ENCODE measurements at regions not wholly inside any gene's neighbourhood (a gene's known extent, or its start where the extent isn't known, plus 50 kb on each side); places are given as distances from the start of the nearest gene placed in this dataset.

DNA sequence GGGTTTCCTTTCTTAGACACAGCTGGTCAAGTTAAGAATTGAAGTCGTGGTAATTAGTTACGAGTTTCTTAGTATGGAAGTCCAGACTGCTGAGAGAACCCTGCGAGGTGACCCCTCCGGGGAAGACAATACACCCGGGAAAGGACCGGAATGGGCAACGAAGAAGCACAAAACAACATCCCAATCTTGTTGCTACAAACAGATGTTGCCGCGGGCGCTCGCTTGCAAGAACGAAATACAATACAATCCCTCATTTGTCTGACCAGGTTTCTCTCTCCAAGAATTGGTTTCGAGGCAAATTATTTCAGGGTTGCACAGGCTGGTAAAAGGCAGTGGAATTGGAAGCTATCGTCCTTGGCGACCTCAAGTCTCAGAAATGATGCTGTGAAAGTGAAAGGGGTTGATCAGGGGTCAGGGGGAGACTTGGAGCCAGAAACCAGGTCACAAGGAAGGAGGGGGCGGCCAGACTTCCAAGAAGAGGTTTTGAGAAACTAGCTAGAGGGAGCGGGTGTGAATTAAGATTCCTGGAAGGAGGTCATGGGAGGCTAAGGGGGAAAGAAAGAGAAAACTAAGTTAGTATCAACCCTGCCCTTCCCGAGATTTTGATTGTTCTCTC lies 401.9 kb downstream of the HRH4 start:
- Mint-ChIP-seq H3K36me3 (ENCODE audit: low read depth) (no peaks in the 10 kb centered on the region), H3K4me3 (peak overlapping the region; percentile 7 to 31 (median 27)), H3K9me3 (no peaks in the 10 kb centered on the region), H3K27me3 (ENCODE audit: low read depth) (peaks cover 12% of the 10 kb centered on the region), H3K27ac (peak overlapping the region; percentile 49 to 81 (median 57)), H3K4me1 (peaks cover 23% of the 10 kb centered on the region)
- no peak for TF ChIP-seq CTCF (IDR thresholded peaks at IDR 0.05; ENCODE audit: unreplicated experiment in 3 of 3)

GRCh38 chr18:24868311-24868710 lies 407.9 kb downstream of the HRH4 start:
- H3K4me3 Mint-ChIP-seq: no peak overlapping the region
- TF ChIP-seq CTCF (IDR thresholded peaks at IDR 0.05; ENCODE audit: unreplicated experiment in 3 of 3): no peak

DNA sequence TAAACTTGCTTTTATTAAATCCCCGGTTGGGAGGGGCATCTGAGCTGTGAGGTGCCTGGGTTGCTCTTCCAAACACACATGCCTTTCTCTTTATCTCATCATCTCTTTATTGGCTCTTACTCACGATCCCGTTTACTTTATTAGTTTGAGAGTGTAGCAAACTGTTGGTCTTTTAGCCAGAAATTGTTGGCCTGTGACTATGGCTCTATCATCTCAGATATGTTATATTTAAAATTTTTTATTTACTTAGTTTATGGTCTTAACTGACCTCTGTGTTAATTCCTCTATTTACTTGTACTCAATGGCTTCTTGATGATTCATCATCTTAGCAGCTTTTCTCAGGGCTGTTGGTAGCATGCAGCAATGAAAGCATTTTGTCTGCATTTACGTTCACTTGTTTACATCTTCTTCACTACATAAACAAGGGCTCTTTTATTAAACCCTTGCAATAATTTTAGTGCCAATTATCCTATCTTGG lies 408.4 kb downstream of the HRH4 start:
- H3K27me3 Mint-ChIP-seq (ENCODE audit: low read depth): peaks cover 5% of the 10 kb centered on the region
- no peak overlapping the region for H3K4me3 Mint-ChIP-seq
- peaks cover 5% of the 10 kb centered on the region for H3K4me1 Mint-ChIP-seq
- no peaks in the 10 kb centered on the region for H3K9me3 Mint-ChIP-seq
- H3K27ac Mint-ChIP-seq: no peak overlapping the region
- no peak for TF ChIP-seq CTCF (IDR thresholded peaks at IDR 0.05; ENCODE audit: unreplicated experiment in 3 of 3)
- no peaks in the 10 kb centered on the region for H3K36me3 Mint-ChIP-seq (ENCODE audit: low read depth)

More at GRCh38 chr18:24868311-24868710, 407.9 kb downstream of the HRH4 start:
- Mint-ChIP-seq H3K27me3 (ENCODE audit: low read depth) (peaks cover 5% of the 10 kb centered on the region), H3K27ac (no peak overlapping the region), H3K9me3 (no peaks in the 10 kb centered on the region), H3K4me1 (peaks cover 5% of the 10 kb centered on the region), H3K36me3 (ENCODE audit: low read depth) (no peaks in the 10 kb centered on the region)

DNA sequence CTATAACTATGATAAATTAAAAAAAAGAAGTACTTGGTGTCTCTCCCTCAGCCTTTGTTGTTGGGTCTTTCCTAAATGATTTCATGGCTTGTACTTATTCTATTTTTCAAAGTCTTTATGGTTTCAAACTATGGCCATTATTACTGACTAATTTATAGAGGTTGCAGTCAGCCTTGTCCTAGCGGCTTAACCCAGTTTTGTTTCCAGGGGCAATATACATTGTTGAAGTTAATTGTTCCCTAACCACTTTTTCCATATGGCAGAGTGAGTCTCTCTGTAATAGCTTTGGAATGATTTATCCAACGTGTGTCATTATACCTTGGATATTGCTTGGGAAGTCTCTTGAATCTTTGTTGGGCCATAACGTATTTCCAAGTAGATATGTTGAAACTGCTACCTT lies 408.8 kb downstream of the HRH4 start:
- Mint-ChIP-seq H3K4me3 (no peak overlapping the region), H3K27ac (no peak overlapping the region), H3K27me3 (ENCODE audit: low read depth) (peaks cover 5% of the 10 kb centered on the region), H3K36me3 (ENCODE audit: low read depth) (no peaks in the 10 kb centered on the region), H3K9me3 (no peaks in the 10 kb centered on the region), H3K4me1 (peaks cover 5% of the 10 kb centered on the region)
- TF ChIP-seq CTCF (IDR thresholded peaks at IDR 0.05; ENCODE audit: unreplicated experiment in 3 of 3): no peak

DNA sequence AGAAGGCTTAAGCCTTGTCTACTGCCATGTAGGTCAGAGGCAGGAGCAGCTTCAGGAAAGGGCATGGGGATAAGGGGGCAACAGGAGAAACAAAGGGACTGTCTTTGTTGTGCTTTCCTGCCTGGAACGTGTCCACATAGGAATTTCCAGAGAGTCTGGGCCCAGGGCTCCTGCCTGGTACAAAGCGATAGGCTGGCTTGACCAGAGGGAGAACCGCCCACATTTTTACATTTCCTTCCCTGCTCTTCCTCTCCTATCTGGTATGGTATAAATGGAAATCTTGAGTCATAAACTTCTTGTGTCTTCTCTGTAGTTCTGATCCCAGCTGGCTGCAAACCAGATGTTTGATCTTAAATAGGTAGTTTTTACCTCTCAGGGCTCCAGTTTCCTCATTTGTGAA lies 414.8 kb downstream of the HRH4 start:
- Mint-ChIP-seq H3K36me3 (ENCODE audit: low read depth) (no peaks in the 10 kb centered on the region), H3K4me3 (no peak overlapping the region), H3K4me1 (peaks cover 10% of the 10 kb centered on the region)

More for the DNA sequence above, 414.8 kb downstream of the HRH4 start:
- H3K9me3 Mint-ChIP-seq: no peaks in the 10 kb centered on the region
- H3K27ac Mint-ChIP-seq: no peak overlapping the region
- no peaks in the 10 kb centered on the region for H3K27me3 Mint-ChIP-seq (ENCODE audit: low read depth)
- no peak for TF ChIP-seq CTCF (IDR thresholded peaks at IDR 0.05; ENCODE audit: unreplicated experiment in 3 of 3)
